SK-N-SH (cell line): ENCODE measurements at regions not wholly inside any gene's neighbourhood (a gene's known extent, or its start where the extent isn't known, plus 50 kb on each side); places are given as distances from the start of the nearest gene placed in this dataset.
"Not testable (repeated sequence)": the region's sequence is repeated elsewhere in the genome, so short reads cannot be mapped to it uniquely, and the experiment has no call there.

ENCODE experiments used
- CTCF ChIP-seq: fragments of 200-600 bp; sonication (generic); IDR thresholded peaks from 2 replicates; pipeline ENCODE4 v1.6.1; 2017; ENCODE audit warnings: antibody characterized with exemption, mild to moderate bottlenecking, moderate library complexity
- ELF1 ChIP-seq: IDR thresholded peaks from 2 replicates; pipeline ENCODE4 v1.4.0; 2012
- EZH2phosphoT487 ChIP-seq: fragments of 200-600 bp; sonication (generic); IDR thresholded peaks from 2 replicates; pipeline ENCODE4 v1.6.1; 2017; ENCODE audit warnings: low read depth, mixed run types, mild to moderate bottlenecking, antibody characterized with exemption, moderate library complexity, borderline replicate concordance
- GABPA ChIP-seq: IDR thresholded peaks from 2 replicates; pipeline ENCODE4 v1.4.0; 2012; ENCODE audit warnings: low read depth, mild to moderate bottlenecking
- GATA2 ChIP-seq: sonication (generic); formaldehyde crosslinking; IDR thresholded peaks from 2 replicates; pipeline ENCODE4 v1.5.0; 2020; ENCODE audit warnings: mild to moderate bottlenecking, missing genetic modification reagents
- JUND ChIP-seq: IDR thresholded peaks from 2 replicates; pipeline ENCODE4 v1.4.0; 2012
- NRF1 ChIP-seq: IDR thresholded peaks from 2 replicates; pipeline ENCODE4 v1.6.1; 2012; ENCODE audit warnings: low read depth, mild to moderate bottlenecking, low read length
- RCOR1 ChIP-seq: fragments of 150-350 bp; IDR thresholded peaks from 2 replicates; pipeline ENCODE4 v1.6.1; 2017; ENCODE audit warnings: antibody characterized with exemption, low read length
- REST ChIP-seq: IDR thresholded peaks from 2 replicates; pipeline ENCODE4 v1.6.1; 2012; ENCODE audit warnings: mild to moderate bottlenecking, low read depth, low read length, moderate library complexity
- SMC3 ChIP-seq: IDR thresholded peaks from 2 replicates; pipeline ENCODE4 v1.6.1; 2012; ENCODE audit warnings: low read depth, low read length, improper control_type of control experiment

GRCh38 chr5:62817043-62817442 is 238.4 kb downstream of the LRRC70 start:
- TF ChIP-seq EZH2phosphoT487, SMC3, GABPA, JUND, GATA2, NRF1, ELF1, RCOR1, REST: not testable (repeated sequence)
- peak; percentile 10; the same call in 1 of the 2 replicates for TF ChIP-seq CTCF
